Thyroid gland (tissue), 4 donors: ENCODE measurements at regions not wholly inside any gene's neighbourhood (a gene's known extent, or its start where the extent isn't known, plus 50 kb on each side); places are given as distances from the start of the nearest gene placed in this dataset.

Experiments used
- DNase-seq, 2 donors: peaks; one replicate each; pipeline ENCODE4 v3.0.0-alpha.2; 2019
- H3K27ac ChIP-seq, 3 donors: fragments of 200-600 bp; sonication (generic); 1 replicate in 2 of 3; 2 replicates in 1 of 3; pipeline ENCODE4 v1.5.1; 2016 to 2019; ENCODE audit warnings: mild to moderate bottlenecking in 1 of 3, moderate library complexity in 1 of 3
- H3K27me3 ChIP-seq: fragments of 200-600 bp; sonication (generic); one replicate; pipeline ENCODE4 v1.5.1; 2019
- H3K36me3 ChIP-seq, 2 donors: fragments of 200-600 bp; sonication (generic); one replicate each; pipeline ENCODE4 v1.5.1; 2016 to 2019
- H3K4me1 ChIP-seq, 2 donors: fragments of 200-600 bp; sonication (generic); one replicate each; pipeline ENCODE4 v1.5.1; 2017 to 2019
- H3K4me3 ChIP-seq, 3 donors: fragments of 200-600 bp; sonication (generic); replicated peaks in 1 of 3; 1 replicate in 2 of 3; 2 replicates in 1 of 3; pipeline ENCODE4 v1.5.1; 2016; ENCODE audit warnings: mild to moderate bottlenecking in 1 of 3
- H3K9me3 ChIP-seq: fragments of 200-600 bp; sonication (generic); one replicate; pipeline ENCODE4 v1.5.1; 2017
- POLR2A ChIP-seq, 2 donors: fragments of 450-650 bp; IDR thresholded peaks; one replicate each; pipeline ENCODE4 v1.6.1; 2017; ENCODE audit warnings: antibody characterized with exemption in 2 of 2, mild to moderate bottlenecking in 2 of 2, moderate library complexity in 1 of 2
- WGBS, 2 donors: methylation state at CpG; one replicate each; pipeline ENCODE4 v1.1.5; 2017; 5-methylcytosine and 5-hydroxymethylcytosine counted together
- intact Hi-C: fragments of 100-400 bp; cut with DNase I; formaldehyde crosslinking; loops from one replicate; pipeline ENCODE4 v1.15.1; 2023
- TF ChIP-seq, protein P1 (sequence below), 6 experiments: fragments of 200-600 bp in 3 of 6; fragments of 450-650 bp in 3 of 6; sonication (generic) in 3 of 6; IDR thresholded peaks; one replicate each; pipeline ENCODE4 v1.5.1; 2016 to 2019; ENCODE audit warnings: antibody characterized with exemption in 6 of 6, mild to moderate bottlenecking in 2 of 6, inconsistent platforms in 1 of 6, moderate library complexity in 1 of 6

DNA sequence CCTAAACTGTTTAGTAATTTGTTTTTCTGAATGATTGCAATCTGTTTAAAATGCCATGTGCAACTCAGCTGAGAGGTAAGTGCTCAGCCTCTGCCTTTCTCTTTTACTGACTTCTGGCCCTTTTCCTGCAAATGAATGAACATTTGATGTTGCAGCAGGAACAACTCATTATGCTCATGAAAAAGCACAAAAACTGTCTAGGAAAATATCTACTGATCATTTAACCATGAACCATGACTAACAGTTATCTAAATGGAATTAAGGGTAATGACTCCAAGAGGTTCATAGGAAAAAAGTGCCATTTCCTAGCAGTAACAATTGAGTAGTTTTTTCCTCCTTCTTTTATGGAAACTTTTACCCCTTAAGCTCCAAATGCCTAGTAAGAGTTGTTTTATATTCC lies 70.6 kb upstream of the ANKH start:
- no peaks in the 10 kb centered on the region for H3K36me3 ChIP-seq
- H3K4me3 ChIP-seq = no peak overlapping the region
- TF ChIP-seq POLR2A (IDR thresholded peaks at IDR 0.05) = no peak
- TF ChIP-seq, protein P1, sequence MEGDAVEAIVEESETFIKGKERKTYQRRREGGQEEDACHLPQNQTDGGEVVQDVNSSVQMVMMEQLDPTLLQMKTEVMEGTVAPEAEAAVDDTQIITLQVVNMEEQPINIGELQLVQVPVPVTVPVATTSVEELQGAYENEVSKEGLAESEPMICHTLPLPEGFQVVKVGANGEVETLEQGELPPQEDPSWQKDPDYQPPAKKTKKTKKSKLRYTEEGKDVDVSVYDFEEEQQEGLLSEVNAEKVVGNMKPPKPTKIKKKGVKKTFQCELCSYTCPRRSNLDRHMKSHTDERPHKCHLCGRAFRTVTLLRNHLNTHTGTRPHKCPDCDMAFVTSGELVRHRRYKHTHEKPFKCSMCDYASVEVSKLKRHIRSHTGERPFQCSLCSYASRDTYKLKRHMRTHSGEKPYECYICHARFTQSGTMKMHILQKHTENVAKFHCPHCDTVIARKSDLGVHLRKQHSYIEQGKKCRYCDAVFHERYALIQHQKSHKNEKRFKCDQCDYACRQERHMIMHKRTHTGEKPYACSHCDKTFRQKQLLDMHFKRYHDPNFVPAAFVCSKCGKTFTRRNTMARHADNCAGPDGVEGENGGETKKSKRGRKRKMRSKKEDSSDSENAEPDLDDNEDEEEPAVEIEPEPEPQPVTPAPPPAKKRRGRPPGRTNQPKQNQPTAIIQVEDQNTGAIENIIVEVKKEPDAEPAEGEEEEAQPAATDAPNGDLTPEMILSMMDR (IDR thresholded peaks at IDR 0.05) = no peak
- intact Hi-C loops = no loop called here
- H3K27me3 ChIP-seq = no peaks in the 10 kb centered on the region
- no peaks in the 10 kb centered on the region for H3K9me3 ChIP-seq
- H3K27ac ChIP-seq = no peak overlapping the region
- DNase-seq = no peak
- H3K4me1 ChIP-seq = peaks cover 0 to 7% of the 10 kb centered on the region in 2 donors

DNA sequence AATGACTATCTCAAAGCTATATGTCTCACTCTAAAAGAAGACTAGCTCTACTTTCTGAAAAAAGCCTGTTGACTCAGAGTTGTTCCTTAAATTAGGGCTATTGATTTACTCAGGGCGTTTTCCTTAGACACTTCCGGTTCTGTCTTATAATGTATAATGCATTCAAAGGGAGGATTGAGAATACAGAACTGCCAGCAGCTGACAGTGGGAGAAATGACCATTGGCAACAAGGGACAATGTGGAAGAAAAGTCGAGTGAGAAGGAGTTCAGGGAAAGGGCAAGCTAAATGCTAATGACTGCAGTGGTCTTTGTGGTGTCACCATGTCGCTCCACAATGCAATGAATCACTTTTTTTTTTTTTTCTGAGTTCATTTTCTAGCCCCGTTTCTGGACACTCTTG lies 65.7 kb upstream of the ANKH start:
- DNase-seq = no peak
- Histone ChIP-seq H3K9me3 (no peaks in the 10 kb centered on the region), H3K4me3 (no peak overlapping the region), H3K27me3 (no peaks in the 10 kb centered on the region), H3K36me3 (no peaks in the 10 kb centered on the region), H3K4me1 (no peaks in the 10 kb centered on the region), H3K27ac (no peak overlapping the region)
- intact Hi-C loops = no loop called here
- TF ChIP-seq, protein P1 (IDR thresholded peaks at IDR 0.05) = no peak
- no peak for TF ChIP-seq POLR2A (IDR thresholded peaks at IDR 0.05)
- 47 to 52% methylated on average over 5 of the region's 5 CpGs for WGBS, 2 donors

DNA sequence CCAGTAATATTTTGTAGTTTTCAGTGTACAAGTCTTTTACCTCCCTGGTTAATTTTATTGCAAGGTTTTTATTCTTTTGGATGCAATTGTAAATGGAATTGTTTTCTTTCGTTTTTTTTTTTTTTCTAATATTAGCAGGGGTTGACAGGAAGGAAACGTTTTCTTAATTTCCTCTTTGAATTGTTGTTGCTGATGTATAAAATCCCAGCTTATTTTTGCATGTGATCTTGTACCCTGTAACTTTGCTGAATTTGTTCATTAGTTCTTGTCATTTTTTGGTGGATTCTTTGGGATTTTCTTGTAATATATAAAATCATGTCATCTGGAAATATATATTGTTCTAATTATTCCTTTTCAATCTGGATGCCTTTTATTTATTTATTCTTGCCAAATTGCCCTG lies 65.0 kb upstream of the ANKH start:
- no peaks in the 10 kb centered on the region for H3K9me3 ChIP-seq
- H3K27ac ChIP-seq = no peak overlapping the region
- TF ChIP-seq, protein P1 (IDR thresholded peaks at IDR 0.05) = no peak
- TF ChIP-seq POLR2A (IDR thresholded peaks at IDR 0.05) = no peak
- no peaks in the 10 kb centered on the region for H3K36me3 ChIP-seq
- WGBS, 2 donors = 56 to 65% methylated on average over 2 of the region's 2 CpGs
- intact Hi-C loops = no loop called here
- no peak for DNase-seq
- no peaks in the 10 kb centered on the region for H3K27me3 ChIP-seq
- no peak overlapping the region for H3K4me3 ChIP-seq
- H3K4me1 ChIP-seq = no peaks in the 10 kb centered on the region

DNA sequence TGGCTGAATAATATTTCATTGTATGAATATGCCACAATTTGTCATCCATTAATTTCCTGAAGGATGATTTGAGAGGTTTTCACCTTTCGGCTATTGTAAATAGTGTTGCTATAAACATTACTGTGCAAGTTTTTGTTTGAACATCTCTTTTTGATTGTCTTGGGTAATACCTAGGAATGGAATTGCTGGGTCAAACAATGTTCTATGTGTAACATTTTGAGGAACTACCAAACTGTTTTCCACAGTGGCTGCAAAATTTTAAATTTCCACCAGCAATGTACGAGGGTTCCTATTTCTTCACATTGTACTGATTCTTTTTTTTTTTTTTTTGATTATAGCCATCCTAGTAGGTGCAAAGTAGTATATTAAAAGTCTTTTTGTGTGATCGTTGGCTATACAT lies 63.8 kb upstream of the ANKH start:
- DNase-seq = no peak
- Histone ChIP-seq H3K27ac (no peak overlapping the region), H3K36me3 (no peaks in the 10 kb centered on the region), H3K27me3 (no peaks in the 10 kb centered on the region), H3K4me3 (no peak overlapping the region), H3K9me3 (no peaks in the 10 kb centered on the region), H3K4me1 (no peaks in the 10 kb centered on the region)
- TF ChIP-seq, protein P1 (IDR thresholded peaks at IDR 0.05) = no peak
- TF ChIP-seq POLR2A (IDR thresholded peaks at IDR 0.05) = no peak
- 93 to 96% methylated on average over 3 of the region's 3 CpGs for WGBS, 2 donors
- intact Hi-C loops = no loop called here

DNA sequence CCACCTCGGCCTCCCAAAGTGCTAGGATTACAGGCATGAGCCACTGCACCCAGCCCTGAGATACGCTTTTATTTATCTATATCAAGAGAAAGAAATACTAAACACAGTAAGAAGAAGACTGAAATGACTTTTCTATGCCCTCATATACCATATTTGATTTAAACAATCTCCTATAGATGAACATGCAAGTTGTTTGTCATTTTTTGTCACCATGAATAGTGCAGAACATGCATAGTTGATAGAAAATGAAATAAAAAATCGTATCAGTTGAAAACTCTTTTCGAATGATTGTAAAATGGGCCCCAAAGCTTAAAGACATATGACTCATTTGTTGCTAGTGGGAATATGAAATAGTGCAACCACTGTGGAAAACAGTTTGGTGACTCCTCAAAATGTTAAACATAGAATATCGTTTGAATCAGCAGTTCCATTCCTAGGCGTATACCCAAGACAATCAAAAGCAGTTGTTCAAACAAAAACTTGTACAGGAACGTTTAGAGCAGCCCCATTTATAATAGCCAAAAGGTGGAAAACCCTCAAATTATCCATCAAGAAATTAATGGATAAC lies 61.4 kb upstream of the ANKH start:
- intact Hi-C loops = no loop called here
- WGBS, 2 donors = 86 to 87% methylated on average over 7 of the region's 7 CpGs
- H3K4me1 ChIP-seq = no peaks in the 10 kb centered on the region
- no peaks in the 10 kb centered on the region for H3K27me3 ChIP-seq
- H3K9me3 ChIP-seq = no peaks in the 10 kb centered on the region
- no peak for DNase-seq
- no peak overlapping the region for H3K27ac ChIP-seq
- TF ChIP-seq, protein P1 (IDR thresholded peaks at IDR 0.05) = no peak
- TF ChIP-seq POLR2A (IDR thresholded peaks at IDR 0.05) = no peak
- H3K4me3 ChIP-seq = no peak overlapping the region
- no peaks in the 10 kb centered on the region for H3K36me3 ChIP-seq
